Activated T-helper 1 cell treated with anti-CD3 and anti-CD28 coated beads, Interleukin-12 subunit alpha, Interleukin-12 subunit beta, Interleukin-2, Interleukin-4 antibody, amounts not matched to agents 30 ng/mL and 10 ng/mL and 1 ng/mL, durations not matched to agents 14 hours and 24 hours and 36 hours (primary cell): ENCODE measurements at regions not wholly inside any gene's neighbourhood (a gene's known extent, or its start where the extent isn't known, plus 50 kb on each side); places are given as distances from the start of the nearest gene placed in this dataset.
"Not testable (repeated sequence)": the region's sequence is repeated elsewhere in the genome, so short reads cannot be mapped to it uniquely, and the experiment has no call there.

Source experiments
- DNase-seq: peaks from one replicate; pipeline ENCODE4 v3.0.0; 2021; ENCODE audit warnings: low spot score
- H3K27ac Mint-ChIP-seq: one replicate; pipeline ENCODE4 v1.8.0; 2021; ENCODE audit warnings: mild to moderate bottlenecking, mixed read lengths
- H3K27me3 Mint-ChIP-seq: one replicate; pipeline ENCODE4 v1.8.0; 2022; ENCODE audit warnings: mild to moderate bottlenecking, moderate library complexity, mixed read lengths; ENCODE audit not compliant: insufficient read depth
- H3K36me3 Mint-ChIP-seq: one replicate; pipeline ENCODE4 v1.8.0; 2021; ENCODE audit warnings: low read depth, mixed read lengths
- H3K4me1 Mint-ChIP-seq: one replicate; pipeline ENCODE4 v1.8.0; 2021; ENCODE audit warnings: low read depth, mixed read lengths
- H3K4me3 Mint-ChIP-seq: one replicate; pipeline ENCODE4 v1.8.0; 2021; ENCODE audit warnings: mild to moderate bottlenecking, moderate library complexity, mixed read lengths
- H3K9me3 Mint-ChIP-seq: one replicate; pipeline ENCODE4 v1.8.0; 2021; ENCODE audit warnings: mixed read lengths
- intact Hi-C: fragments of 100-400 bp; cut with micrococcal nuclease; formaldehyde crosslinking; loops from one replicate; pipeline ENCODE4 v1.15.1; 2024

DNA sequence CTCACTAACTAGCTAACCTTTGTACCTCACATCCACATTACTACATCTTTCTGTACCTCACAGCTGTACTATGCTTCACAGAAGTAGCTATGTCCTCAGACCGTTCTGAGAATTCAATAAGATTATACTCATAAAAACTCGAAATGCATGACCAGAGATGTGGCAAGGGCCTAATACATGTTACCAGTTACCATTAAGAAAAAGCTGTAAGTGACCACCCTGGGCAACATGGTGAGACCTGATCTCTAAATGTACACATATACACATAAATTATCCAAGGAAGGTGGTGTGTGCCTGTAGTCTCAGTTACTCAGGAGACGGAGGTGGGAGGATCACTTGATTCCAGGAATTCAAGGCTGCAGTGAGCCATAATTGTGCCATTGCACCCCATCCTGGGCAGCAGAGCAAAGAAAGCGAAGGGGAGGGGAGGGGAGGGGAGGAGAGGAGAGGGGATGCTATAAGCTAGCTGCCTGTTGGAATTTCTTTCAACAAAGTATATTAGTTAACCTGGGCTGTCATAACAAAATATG, 482.6 kb upstream of the ZNF717 start:
- DNase-seq: no peak
- no peak overlapping the region for H3K27ac Mint-ChIP-seq

DNA sequence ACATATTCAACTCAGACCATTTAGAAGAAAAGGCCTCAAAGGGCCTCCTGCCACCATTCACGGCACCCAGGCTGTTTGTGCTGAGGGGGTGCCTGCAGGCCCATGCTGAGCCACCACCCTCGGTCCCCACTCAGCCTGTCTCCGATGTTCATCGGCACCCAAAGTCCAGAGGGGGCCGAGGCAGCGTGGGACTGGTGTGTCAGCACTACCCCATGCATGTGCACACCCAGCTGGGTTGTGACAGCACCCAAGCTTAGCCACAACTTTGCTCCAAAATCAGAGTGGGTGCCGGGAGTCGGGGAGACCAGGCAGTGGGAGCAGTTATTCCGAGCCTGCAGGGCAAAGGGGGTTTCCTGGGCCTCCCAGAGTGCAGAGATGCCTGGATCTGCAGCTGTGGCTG, 508.5 kb upstream of the ZNF717 start:
- no peaks in the 10 kb centered on the region for H3K27me3 Mint-ChIP-seq
- H3K9me3 Mint-ChIP-seq: peaks cover 29% of the 10 kb centered on the region
- H3K4me3 Mint-ChIP-seq: no peak overlapping the region
- DNase-seq: no peak
- no peak overlapping the region for H3K27ac Mint-ChIP-seq
- H3K36me3 Mint-ChIP-seq: no peaks in the 10 kb centered on the region
- H3K4me1 Mint-ChIP-seq: no peaks in the 10 kb centered on the region
- intact Hi-C loops: no loop called here

More for the DNA sequence above, 482.6 kb upstream of the ZNF717 start:
- intact Hi-C loops: no loop called here
- no peaks in the 10 kb centered on the region for H3K27me3 Mint-ChIP-seq
- H3K4me1 Mint-ChIP-seq: no peaks in the 10 kb centered on the region
- no peaks in the 10 kb centered on the region for H3K36me3 Mint-ChIP-seq
- H3K4me3 Mint-ChIP-seq: no peak overlapping the region
- H3K9me3 Mint-ChIP-seq: peaks cover 9% of the 10 kb centered on the region

DNA sequence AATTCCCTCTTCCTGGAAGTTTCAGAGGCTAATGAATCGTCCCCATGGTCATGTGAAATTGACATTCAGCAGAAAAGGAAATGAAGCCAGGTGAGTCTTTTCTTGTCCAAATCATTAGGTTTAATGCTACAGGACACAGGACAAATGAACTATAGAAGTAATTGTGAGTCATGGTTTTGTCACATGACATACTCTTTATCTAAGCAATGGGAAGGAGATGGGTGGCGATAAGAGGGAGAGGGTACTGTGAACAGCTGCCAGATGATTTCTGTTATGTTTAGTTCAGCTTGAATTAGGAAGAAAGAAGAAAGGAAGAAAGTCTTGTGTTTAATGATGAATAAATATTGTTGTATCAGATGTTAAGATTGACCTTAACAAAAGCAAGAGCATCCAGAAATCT, 515.4 kb upstream of the ZNF717 start:
- Mint-ChIP-seq H3K27ac (no peak overlapping the region), H3K9me3 (peaks cover 27% of the 10 kb centered on the region), H3K4me1 (no peaks in the 10 kb centered on the region), H3K36me3 (no peaks in the 10 kb centered on the region), H3K4me3 (no peak overlapping the region), H3K27me3 (no peaks in the 10 kb centered on the region)
- DNase-seq: no peak
- intact Hi-C loops: no loop called here

GRCh38 chr3:76307556-76307955, 522.2 kb upstream of the ZNF717 start:
- Mint-ChIP-seq H3K4me3 (no peak overlapping the region), H3K36me3 (no peaks in the 10 kb centered on the region), H3K4me1 (no peaks in the 10 kb centered on the region), H3K9me3 (peaks cover 18% of the 10 kb centered on the region), H3K27ac (no peak overlapping the region), H3K27me3 (no peaks in the 10 kb centered on the region)
- DNase-seq: no peak
- intact Hi-C loops: no loop called here

- Mint-ChIP-seq H3K9me3 (peaks cover 21% of the 10 kb centered on the region), H3K4me3 (no peak overlapping the region), H3K4me1 (no peaks in the 10 kb centered on the region), H3K27ac (no peak overlapping the region), H3K36me3 (no peaks in the 10 kb centered on the region), H3K27me3 (no peaks in the 10 kb centered on the region)
- intact Hi-C loops: no loop called here
- DNase-seq: no peak
These were observed 523.2 kb upstream of the ZNF717 start for GRCh38 chr3:76308541-76308940.

DNA sequence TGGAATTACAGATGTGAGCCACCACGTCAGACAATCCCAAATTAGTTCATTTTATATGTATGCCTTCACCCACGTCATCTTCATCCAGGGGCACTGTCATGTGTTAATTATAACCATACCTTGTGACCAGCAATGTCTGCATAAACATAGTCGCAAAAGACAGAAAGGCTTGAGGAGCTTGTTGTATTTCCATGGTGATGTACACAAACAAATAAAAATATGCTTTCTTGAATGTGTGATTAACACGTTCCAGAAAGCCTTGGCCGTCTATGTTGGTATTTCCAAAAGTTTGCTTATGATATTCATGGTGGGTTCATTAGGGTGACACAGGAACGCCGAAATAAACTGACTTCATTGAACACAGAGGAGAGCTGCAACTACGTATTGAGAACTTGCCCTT, 524.7 kb upstream of the ZNF717 start:
- H3K4me3 Mint-ChIP-seq: no peak overlapping the region
- no peaks in the 10 kb centered on the region for H3K4me1 Mint-ChIP-seq
- peaks cover 15% of the 10 kb centered on the region for H3K9me3 Mint-ChIP-seq
- H3K27ac Mint-ChIP-seq: no peak overlapping the region
- H3K36me3 Mint-ChIP-seq: no peaks in the 10 kb centered on the region
- no peak for DNase-seq
- intact Hi-C loops: no loop called here
- no peaks in the 10 kb centered on the region for H3K27me3 Mint-ChIP-seq

DNA sequence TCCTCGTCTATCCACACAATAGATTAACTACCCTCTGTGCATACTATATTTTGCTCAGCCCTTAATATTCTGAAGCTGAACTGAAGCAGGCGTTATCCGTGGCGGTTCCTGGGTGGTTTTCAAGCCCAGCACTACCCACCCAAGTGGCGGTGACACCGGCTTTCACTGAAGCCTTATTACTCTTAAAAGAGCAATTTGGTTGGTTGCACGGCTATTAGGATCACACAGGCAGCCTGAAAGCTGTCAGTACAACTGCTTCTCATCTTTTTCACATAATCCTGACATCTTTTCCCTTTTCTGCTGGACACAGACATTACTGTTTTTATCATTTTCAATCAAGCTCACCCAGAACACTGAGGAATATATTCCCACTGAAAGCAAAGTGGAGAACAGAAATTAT, 525.3 kb upstream of the ZNF717 start:
- Mint-ChIP-seq H3K4me1 (no peaks in the 10 kb centered on the region), H3K27me3 (no peaks in the 10 kb centered on the region), H3K4me3 (no peak overlapping the region), H3K9me3 (peaks cover 15% of the 10 kb centered on the region), H3K27ac (no peak overlapping the region), H3K36me3 (no peaks in the 10 kb centered on the region)
- no peak for DNase-seq
- intact Hi-C loops: no loop called here

DNA sequence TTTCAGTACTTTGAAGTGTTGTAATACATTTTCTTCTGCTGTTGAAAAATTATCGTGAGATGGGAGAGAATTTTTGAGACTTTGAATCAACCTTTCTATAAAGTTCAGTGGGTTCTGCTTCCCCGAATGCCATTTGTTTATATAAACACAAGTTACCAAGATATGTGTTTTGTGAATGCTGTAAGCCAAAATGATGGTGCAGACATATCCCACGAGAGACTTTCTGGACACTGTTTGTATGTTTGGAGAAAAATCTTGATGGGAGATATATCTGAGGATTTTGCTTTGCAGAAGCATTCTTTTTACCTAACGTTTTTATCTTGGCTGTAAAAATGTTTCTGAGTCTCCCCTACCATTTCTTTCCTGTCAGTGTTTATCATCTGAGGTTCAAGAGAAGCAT, 526.6 kb upstream of the ZNF717 start:
- Mint-ChIP-seq H3K4me3 (no peak overlapping the region), H3K27ac (no peak overlapping the region), H3K9me3 (peaks cover 20% of the 10 kb centered on the region), H3K27me3 (no peaks in the 10 kb centered on the region), H3K36me3 (no peaks in the 10 kb centered on the region), H3K4me1 (no peaks in the 10 kb centered on the region)
- DNase-seq: no peak
- intact Hi-C loops: no loop called here

GRCh38 chr3:76315906-76316305, 530.6 kb upstream of the ZNF717 start:
- H3K4me1 Mint-ChIP-seq, intact Hi-C loops, H3K36me3 Mint-ChIP-seq, H3K27me3 Mint-ChIP-seq, DNase-seq, H3K4me3 Mint-ChIP-seq, H3K27ac Mint-ChIP-seq: not testable (repeated sequence)
- H3K9me3 Mint-ChIP-seq: peaks cover 16% of the 10 kb centered on the region

DNA sequence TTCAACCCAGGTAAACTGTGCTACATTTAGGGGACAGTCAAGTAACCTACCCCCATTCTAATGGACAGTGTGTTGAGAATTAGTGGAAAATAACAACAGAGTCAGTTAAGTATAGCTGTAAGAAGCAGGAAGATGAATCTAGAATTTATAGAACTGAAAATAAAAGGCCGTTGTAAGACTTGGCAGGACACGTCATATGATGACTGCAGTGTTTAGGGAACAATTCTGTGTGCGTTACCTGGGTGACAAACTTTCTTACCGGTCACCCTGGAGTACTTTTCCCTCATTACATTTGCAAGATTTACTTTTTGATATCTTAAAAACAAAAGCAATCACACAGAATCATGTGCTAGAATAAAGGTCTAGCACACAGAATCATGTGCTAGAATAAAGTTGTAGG, 536.3 kb upstream of the ZNF717 start:
- H3K27me3 Mint-ChIP-seq: no peaks in the 10 kb centered on the region
- H3K4me1 Mint-ChIP-seq: no peaks in the 10 kb centered on the region
- no peak for DNase-seq
- intact Hi-C loops: no loop called here
- H3K27ac Mint-ChIP-seq: no peak overlapping the region
- H3K36me3 Mint-ChIP-seq: no peaks in the 10 kb centered on the region
- H3K9me3 Mint-ChIP-seq: peaks cover 4% of the 10 kb centered on the region
- no peak overlapping the region for H3K4me3 Mint-ChIP-seq

- no peak overlapping the region for H3K27ac Mint-ChIP-seq
- peaks cover 11% of the 10 kb centered on the region for H3K9me3 Mint-ChIP-seq
- no peaks in the 10 kb centered on the region for H3K36me3 Mint-ChIP-seq
- no peak for DNase-seq
- no peaks in the 10 kb centered on the region for H3K4me1 Mint-ChIP-seq
- intact Hi-C loops: no loop called here
- no peak overlapping the region for H3K4me3 Mint-ChIP-seq
- H3K27me3 Mint-ChIP-seq: no peaks in the 10 kb centered on the region
These were observed 538.8 kb upstream of the ZNF717 start for GRCh38 chr3:76324101-76324500.

DNA sequence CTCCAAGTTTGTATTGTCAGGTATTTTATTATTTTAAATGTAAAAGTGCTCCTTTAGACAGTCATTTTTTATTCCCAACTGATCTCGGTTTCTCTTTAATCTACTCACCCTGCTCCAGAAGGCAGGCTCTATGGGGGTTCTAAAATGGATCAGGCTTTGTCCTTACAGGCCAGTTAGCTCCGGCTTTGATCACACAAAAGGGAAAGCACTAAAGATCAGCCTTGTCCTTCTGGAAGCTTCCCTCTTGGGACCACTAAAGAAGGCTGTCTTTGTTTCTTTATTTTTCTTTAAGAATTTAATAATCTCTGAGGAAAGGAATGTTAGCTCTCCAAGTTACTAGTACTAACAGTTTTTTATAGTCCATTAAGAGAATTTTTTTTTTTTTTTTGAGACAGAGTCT, 560.5 kb upstream of the ZNF717 start:
- Mint-ChIP-seq H3K4me1 (no peaks in the 10 kb centered on the region), H3K27me3 (no peaks in the 10 kb centered on the region), H3K36me3 (no peaks in the 10 kb centered on the region), H3K4me3 (no peak overlapping the region), H3K9me3 (peaks cover 5% of the 10 kb centered on the region), H3K27ac (no peak overlapping the region)
- intact Hi-C loops: no loop called here
- no peak for DNase-seq

DNA sequence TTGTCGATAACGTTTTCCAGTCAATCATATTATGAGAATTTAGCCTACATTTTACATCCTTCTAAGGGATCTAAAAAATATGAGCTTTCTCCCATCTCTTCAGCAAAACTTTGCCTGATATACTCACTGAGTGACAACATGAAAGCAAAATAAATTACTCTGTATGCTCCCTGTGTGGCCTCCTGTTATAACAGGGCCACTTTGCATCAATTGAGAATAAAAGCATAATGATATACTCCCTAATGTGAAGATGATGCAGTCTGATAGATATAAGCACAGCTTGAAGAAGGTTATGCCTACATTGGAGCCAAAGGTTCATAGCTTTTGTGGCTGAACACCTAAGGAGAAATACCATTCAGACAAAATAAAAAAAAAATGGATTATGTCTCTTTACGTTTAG, 561.3 kb upstream of the ZNF717 start:
- Mint-ChIP-seq H3K4me1 (no peaks in the 10 kb centered on the region), H3K27me3 (no peaks in the 10 kb centered on the region), H3K4me3 (no peak overlapping the region), H3K9me3 (peaks cover 5% of the 10 kb centered on the region), H3K27ac (no peak overlapping the region), H3K36me3 (no peaks in the 10 kb centered on the region)
- intact Hi-C loops: no loop called here
- no peak for DNase-seq

DNA sequence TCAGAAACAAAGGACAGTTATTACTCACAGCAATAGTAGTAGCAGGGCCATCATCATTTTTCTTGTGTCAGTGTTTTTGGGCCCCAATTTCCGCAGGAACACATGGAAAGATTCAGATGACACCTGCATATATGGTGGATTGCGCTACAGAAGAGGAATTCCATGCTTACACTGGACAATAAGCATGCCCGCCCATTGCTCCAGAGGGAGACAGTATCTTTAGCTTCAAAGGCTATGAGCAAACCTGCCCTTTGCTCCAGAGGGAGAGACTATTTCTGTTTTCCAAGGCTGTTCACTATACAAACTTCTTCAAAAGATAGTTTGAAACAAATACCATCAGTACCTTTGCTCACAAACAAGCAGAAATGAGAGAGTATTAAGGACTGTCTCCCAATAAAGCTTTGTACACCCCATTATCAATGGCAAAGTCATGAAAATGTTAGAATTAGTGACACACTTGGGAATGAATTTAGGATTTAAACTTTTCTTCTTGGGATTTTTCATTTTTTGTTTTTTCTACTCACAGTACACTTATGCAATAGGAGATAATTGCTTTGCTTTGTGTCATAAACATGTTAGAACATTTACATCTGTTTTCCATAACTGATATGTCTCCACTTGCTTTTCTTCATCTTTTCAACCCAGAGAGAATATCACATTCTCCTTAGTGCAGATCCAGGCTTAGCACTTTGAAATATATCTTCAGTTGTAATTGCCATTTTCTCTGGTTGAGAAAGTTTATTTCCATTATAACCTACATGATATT, 564.5 kb upstream of the ZNF717 start:
- DNase-seq: no peak
- Mint-ChIP-seq H3K27me3 (no peaks in the 10 kb centered on the region), H3K27ac (no peak overlapping the region), H3K36me3 (no peaks in the 10 kb centered on the region), H3K9me3 (peaks cover 4% of the 10 kb centered on the region), H3K4me3 (no peak overlapping the region), H3K4me1 (no peaks in the 10 kb centered on the region)
- intact Hi-C loops: no loop called here
